Peyer's patch (tissue), 4 donors: ENCODE measurements at regions not wholly inside any gene's neighbourhood (a gene's known extent, or its start where the extent isn't known, plus 50 kb on each side); places are given as distances from the start of the nearest gene placed in this dataset.

Source experiments
- CTCF ChIP-seq, 6 experiments: fragments of 450-650 bp in 4 of 6; fragments of 200-600 bp in 2 of 6; sonication (generic) in 1 of 6; IDR thresholded peaks; one replicate each; pipeline ENCODE4 v1.5.1; 2017 to 2019; ENCODE audit warnings: antibody characterized with exemption in 6 of 6, mild to moderate bottlenecking in 3 of 6, moderate library complexity in 1 of 6
- POLR2A ChIP-seq, 2 donors: fragments of 450-650 bp; IDR thresholded peaks; one replicate each; pipeline ENCODE4 v1.5.1; 2017; ENCODE audit warnings: antibody characterized with exemption in 2 of 2, mild to moderate bottlenecking in 2 of 2, moderate library complexity in 2 of 2

GRCh38 chr17:73874008-73874720 is 229.9 kb upstream of the SDK2 start:
- TF ChIP-seq CTCF (IDR thresholded peaks at IDR 0.05), result no peak
- TF ChIP-seq POLR2A (IDR thresholded peaks at IDR 0.05), result no peak
